Left colon (tissue), 2 donors: ENCODE measurements at regions not wholly inside any gene's neighbourhood (a gene's known extent, or its start where the extent isn't known, plus 50 kb on each side); places are given as distances from the start of the nearest gene placed in this dataset.
A peak's percentile ranks its signal among the peaks of the same experiment; 100 is the strongest.
"Not testable (repeated sequence)": the region's sequence is repeated elsewhere in the genome, so short reads cannot be mapped to it uniquely, and the experiment has no call there.

Experiments
- ATAC-seq: fragments of 200-7000 bp; cut with Tn5 transposase; one replicate; pipeline ENCODE4 v1.9.1; 2020; ENCODE audit warnings: mild to moderate bottlenecking, moderate library complexity
- DNase-seq, 2 donors: peaks; one replicate each; pipeline ENCODE4 v3.0.0-alpha.2; 2020
- intact Hi-C, 2 donors: fragments of 100-400 bp; cut with DNase I in 1 of 2; cut with micrococcal nuclease in 1 of 2; formaldehyde crosslinking; loops; one replicate each; pipeline versions ENCODE4 v1.11.2 to v1.14.0; 2022; cut with DNase I, micrococcal nuclease
- donor health status: DM: no; HTN: no; CAD: no.
- donor health status: DM: yes; HTN: yes; CAD: no.

- ATAC-seq (no peak), DNase-seq (no peak)
- intact Hi-C loops = no loop called here
These were observed 147.3 kb downstream of the PCTP start for GRCh38 chr17:55898195-55898594.

GRCh38 chr17:55900188-55900587 lies 149.3 kb downstream of the PCTP start:
- no peak for ATAC-seq
- DNase-seq = no peak
- intact Hi-C loops = no loop called here

- ATAC-seq (no peak), DNase-seq (no peak)
- intact Hi-C loops = no loop called here
These were observed 152.3 kb downstream of the PCTP start for GRCh38 chr17:55903028-55903690.

GRCh38 chr17:55909776-55910175 lies 158.9 kb downstream of the PCTP start:
- intact Hi-C loops = no loop called here
- no peak for ATAC-seq

GRCh38 chr17:55911186-55911585 lies 160.3 kb downstream of the PCTP start:
- intact Hi-C loops = no loop called here
- ATAC-seq (no peak), DNase-seq (no peak)

More at GRCh38 chr17:55909776-55910175, 158.9 kb downstream of the PCTP start:
- DNase-seq = no peak

GRCh38 chr17:55925440-55925839 lies 174.6 kb downstream of the PCTP start:
- DNase-seq (no peak), ATAC-seq (no peak)
- intact Hi-C loops = no loop called here

GRCh38 chr17:55926276-55926990 lies 175.6 kb downstream of the PCTP start:
- DNase-seq = no peak
- intact Hi-C loops = no loop called here
- no peak for ATAC-seq

- ATAC-seq (no peak), DNase-seq (no peak)
- intact Hi-C loops = no loop called here
These were observed 179.5 kb downstream of the PCTP start for GRCh38 chr17:55930291-55930809.

- DNase-seq (no peak), ATAC-seq (no peak)
- intact Hi-C loops = no loop called here
These were observed 180.6 kb downstream of the PCTP start for GRCh38 chr17:55931446-55931845.

GRCh38 chr17:55932973-55933372 lies 182.1 kb downstream of the PCTP start:
- no peak for DNase-seq
- intact Hi-C loops = no loop called here
- ATAC-seq = no peak

GRCh38 chr17:55939181-55939810 lies 188.4 kb downstream of the PCTP start:
- intact Hi-C loops, ATAC-seq, DNase-seq: not testable (repeated sequence)

- intact Hi-C loops = no loop called here
- ATAC-seq (no peak), DNase-seq (no peak)
These were observed 193.5 kb upstream of the ANKFN1 start for GRCh38 chr17:55959756-55960155.

GRCh38 chr17:55961386-55961785 lies 191.9 kb upstream of the ANKFN1 start:
- no peak for DNase-seq
- intact Hi-C loops = no loop called here

GRCh38 chr17:55962951-55963401 lies 190.3 kb upstream of the ANKFN1 start:
- DNase-seq (peak; percentile 49 to 62), ATAC-seq (peak; percentile 98)
- intact Hi-C loops = no loop called here

More at GRCh38 chr17:55961386-55961785, 191.9 kb upstream of the ANKFN1 start:
- no peak for ATAC-seq

- no peak for DNase-seq
- no peak for ATAC-seq
- intact Hi-C loops = no loop called here
These were observed 189.1 kb upstream of the ANKFN1 start for GRCh38 chr17:55964191-55964590.

- no peak for DNase-seq
- ATAC-seq = no peak
- intact Hi-C loops = no loop called here
These were observed 188.2 kb upstream of the ANKFN1 start for GRCh38 chr17:55965051-55965450.

GRCh38 chr17:55969562-55970324 lies 183.5 kb upstream of the ANKFN1 start:
- ATAC-seq = no peak
- DNase-seq = no peak
- intact Hi-C loops = no loop called here

GRCh38 chr17:55978578-55978977 lies 174.7 kb upstream of the ANKFN1 start:
- intact Hi-C loops = no loop called here
- ATAC-seq (no peak), DNase-seq (no peak)

GRCh38 chr17:55983096-55983495 lies 170.2 kb upstream of the ANKFN1 start:
- intact Hi-C loops = no loop called here
- no peak for ATAC-seq
- no peak for DNase-seq
